Chondrocyte (in vitro differentiated cells): ENCODE measurements at regions not wholly inside any gene's neighbourhood (a gene's known extent, or its start where the extent isn't known, plus 50 kb on each side); places are given as distances from the start of the nearest gene placed in this dataset.

Experiments used
- DNase-seq: peaks from one replicate; pipeline ENCODE4 v3.0.0; 2021; ENCODE audit warnings: mixed read lengths, low spot score
- H3K27ac Mint-ChIP-seq: one replicate; pipeline ENCODE4 v1.8.0; 2021; ENCODE audit warnings: mild to moderate bottlenecking, moderate library complexity, mixed read lengths; ENCODE audit not compliant: unreplicated experiment
- H3K27me3 Mint-ChIP-seq: 2 replicates; pipeline ENCODE4 v1.8.0; 2021; ENCODE audit warnings: low read depth, mixed read lengths
- H3K36me3 Mint-ChIP-seq: 2 replicates; pipeline ENCODE4 v1.8.0; 2021; ENCODE audit warnings: low read depth, mixed read lengths
- H3K4me1 Mint-ChIP-seq: 2 replicates; pipeline ENCODE4 v1.8.0; 2021; ENCODE audit warnings: low read depth, mild to moderate bottlenecking, mixed read lengths
- H3K4me3 Mint-ChIP-seq: one replicate; pipeline ENCODE4 v1.8.0; 2021; ENCODE audit warnings: mild to moderate bottlenecking, moderate library complexity, mixed read lengths; ENCODE audit not compliant: unreplicated experiment
- H3K9me3 Mint-ChIP-seq: 2 replicates; pipeline ENCODE4 v1.8.0; 2021; ENCODE audit warnings: low read depth, mixed read lengths
- CTCF ChIP-seq: fragments of 200-600 bp; sonication (generic); IDR thresholded peaks from 2 replicates; pipeline ENCODE4 v1.5.0; 2021; ENCODE audit warnings: antibody characterized with exemption, mild to moderate bottlenecking, moderate library complexity

- Mint-ChIP-seq H3K36me3 (peaks cover 1% of the 10 kb centered on the region), H3K4me1 (no peaks in the 10 kb centered on the region), H3K27ac (no peak overlapping the region)
Measured at GRCh38 chr12:118649765-118650585, 273.6 kb downstream of the SUDS3 start.

GRCh38 chr12:118650586-118650960 lies 274.2 kb downstream of the SUDS3 start:
- no peak for DNase-seq
- H3K36me3 Mint-ChIP-seq, result peaks cover 1% of the 10 kb centered on the region
- no peak overlapping the region for H3K4me3 Mint-ChIP-seq
- no peaks in the 10 kb centered on the region for H3K27me3 Mint-ChIP-seq
- TF ChIP-seq CTCF, result no peak
- peaks cover 11% of the 10 kb centered on the region for H3K9me3 Mint-ChIP-seq
- H3K27ac Mint-ChIP-seq, result no peak overlapping the region
- H3K4me1 Mint-ChIP-seq, result no peaks in the 10 kb centered on the region

More at GRCh38 chr12:118649765-118650585, 273.6 kb downstream of the SUDS3 start:
- no peaks in the 10 kb centered on the region for H3K27me3 Mint-ChIP-seq
- no peak overlapping the region for H3K4me3 Mint-ChIP-seq
- peaks cover 11% of the 10 kb centered on the region for H3K9me3 Mint-ChIP-seq
- DNase-seq, result no peak
- TF ChIP-seq CTCF, result no peak

GRCh38 chr12:118651487-118651886 lies 275.1 kb downstream of the SUDS3 start:
- Mint-ChIP-seq H3K27ac (no peak overlapping the region), H3K36me3 (peaks cover 1% of the 10 kb centered on the region), H3K27me3 (no peaks in the 10 kb centered on the region), H3K4me3 (no peak overlapping the region), H3K9me3 (peaks cover 9% of the 10 kb centered on the region), H3K4me1 (no peaks in the 10 kb centered on the region)
- no peak for TF ChIP-seq CTCF
- no peak for DNase-seq

- TF ChIP-seq CTCF, result no peak
- no peak overlapping the region for H3K27ac Mint-ChIP-seq
Measured at GRCh38 chr12:118655588-118655987, 279.2 kb downstream of the SUDS3 start.

GRCh38 chr12:118680356-118680963 lies 300.9 kb upstream of the SRRM4 start:
- H3K27me3 Mint-ChIP-seq, result no peaks in the 10 kb centered on the region
- DNase-seq, result no peak
- H3K36me3 Mint-ChIP-seq, result no peaks in the 10 kb centered on the region
- H3K9me3 Mint-ChIP-seq, result peaks cover 35% of the 10 kb centered on the region
- no peaks in the 10 kb centered on the region for H3K4me1 Mint-ChIP-seq
- no peak for TF ChIP-seq CTCF
- no peak overlapping the region for H3K27ac Mint-ChIP-seq
- no peak overlapping the region for H3K4me3 Mint-ChIP-seq

More at GRCh38 chr12:118655588-118655987, 279.2 kb downstream of the SUDS3 start:
- H3K27me3 Mint-ChIP-seq, result no peaks in the 10 kb centered on the region
- H3K4me3 Mint-ChIP-seq, result no peak overlapping the region
- no peak for DNase-seq
- peaks cover 1% of the 10 kb centered on the region for H3K36me3 Mint-ChIP-seq
- no peaks in the 10 kb centered on the region for H3K4me1 Mint-ChIP-seq
- peaks cover 9% of the 10 kb centered on the region for H3K9me3 Mint-ChIP-seq
